DMS153 treated with DMSO at 0.1 percent for 48 hours (cell line): ENCODE measurements at regions not wholly inside any gene's neighbourhood (a gene's known extent, or its start where the extent isn't known, plus 50 kb on each side); places are given as distances from the start of the nearest gene placed in this dataset.
A peak's percentile ranks its signal among the peaks of the same experiment; 100 is the strongest.

Source experiments
- DNase-seq: peaks from one replicate; lab custom pipeline; 2025; ENCODE audit not compliant: unreplicated experiment; lab: John Stamatoyannopoulos, UW

- DNase-seq: no peak
These were observed 168.4 kb upstream of the C21orf91 start for GRCh38 chr21:17987382-17988101.

DNA sequence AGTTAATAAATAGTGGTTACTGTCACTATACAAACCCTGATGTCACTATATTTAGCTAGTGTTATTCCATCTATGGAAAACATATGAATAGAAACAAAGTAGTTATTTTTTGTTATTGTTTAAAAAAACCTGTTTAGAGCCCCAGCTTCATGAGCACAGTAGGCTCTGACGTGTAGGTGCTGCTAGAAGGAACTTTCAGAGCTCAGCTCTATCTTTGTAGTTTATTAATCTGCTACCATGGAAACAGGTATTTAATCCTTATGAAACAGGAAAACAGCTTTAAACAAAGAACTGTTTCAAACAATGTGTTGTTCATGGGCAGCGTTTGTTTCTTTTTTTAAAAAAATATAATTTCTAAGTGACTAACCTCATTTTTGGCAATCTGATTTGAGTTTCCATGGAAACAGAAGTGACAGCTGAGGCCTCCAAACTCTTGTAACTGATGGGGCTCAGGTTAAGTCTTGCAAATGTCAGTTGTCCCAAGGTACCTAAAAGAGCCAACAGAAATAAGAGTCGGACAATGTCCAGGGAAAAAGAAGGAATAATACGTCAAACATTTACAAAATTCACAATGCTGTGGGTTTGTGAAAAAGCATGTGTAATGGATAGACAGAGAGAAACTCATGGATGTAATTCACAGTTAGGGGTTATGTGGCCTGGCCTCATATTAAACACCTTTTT, 162.0 kb upstream of the C21orf91 start:
- no peak for DNase-seq

- DNase-seq: no peak
These were observed 160.6 kb upstream of the C21orf91 start for GRCh38 chr21:17979763-17980162.

DNA sequence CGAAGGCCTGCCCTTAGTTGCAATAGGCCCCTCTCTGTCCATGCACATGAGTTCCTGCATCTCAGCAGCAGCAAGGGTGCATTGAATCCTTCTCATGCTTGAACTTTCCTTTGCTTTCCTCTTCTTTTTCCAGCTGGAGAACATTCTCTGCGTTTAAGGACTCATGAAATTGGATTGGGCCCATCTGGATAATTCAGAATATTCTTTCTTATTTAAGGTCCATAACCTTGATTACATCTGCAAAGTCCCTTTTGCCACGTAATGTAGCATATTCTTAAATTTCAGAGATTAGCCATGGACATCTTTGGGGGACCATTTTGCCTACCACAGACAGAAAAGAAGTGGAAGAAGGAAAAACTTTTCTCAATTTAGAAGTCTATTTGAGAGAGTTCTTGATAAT, 159.7 kb upstream of the C21orf91 start:
- no peak for DNase-seq

DNA sequence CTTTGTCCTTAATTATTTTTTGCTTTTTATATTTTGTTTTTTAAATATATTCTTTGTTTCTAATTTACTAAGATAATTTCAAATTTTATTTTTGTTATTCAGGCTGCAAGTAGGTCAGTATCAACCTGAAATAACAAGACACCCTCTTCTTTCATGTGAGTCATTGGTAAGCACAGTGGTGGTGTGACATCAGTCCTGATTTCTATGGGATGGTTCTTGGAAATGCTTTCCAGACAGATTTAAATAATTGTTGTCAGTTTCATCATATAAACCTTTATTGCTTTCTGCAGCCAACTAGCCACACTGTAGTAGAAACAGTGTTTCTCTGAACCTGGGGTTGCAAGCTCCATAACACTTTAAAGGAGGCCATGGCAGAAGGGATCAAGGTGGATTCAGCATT, 157.5 kb upstream of the C21orf91 start:
- no peak for DNase-seq

DNA sequence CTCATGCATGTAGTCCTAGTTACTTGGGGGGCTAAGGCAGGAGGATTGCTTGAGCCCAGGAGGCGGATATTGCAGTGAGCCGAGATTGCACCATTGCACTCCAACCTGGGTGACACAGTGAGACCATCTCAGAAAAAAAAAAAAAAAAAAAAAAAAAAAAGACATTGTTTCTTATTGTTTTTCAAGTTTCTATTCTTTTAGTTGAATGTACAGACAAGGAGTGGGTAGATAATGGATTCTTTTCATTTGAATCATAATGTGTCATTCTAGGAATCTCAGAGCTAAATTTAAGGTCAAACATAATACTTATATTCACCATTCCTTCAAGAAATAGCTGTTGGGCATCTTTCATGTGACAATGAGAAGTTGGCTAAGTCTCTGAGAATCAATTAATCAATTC, 157.0 kb upstream of the C21orf91 start:
- DNase-seq: no peak

DNA sequence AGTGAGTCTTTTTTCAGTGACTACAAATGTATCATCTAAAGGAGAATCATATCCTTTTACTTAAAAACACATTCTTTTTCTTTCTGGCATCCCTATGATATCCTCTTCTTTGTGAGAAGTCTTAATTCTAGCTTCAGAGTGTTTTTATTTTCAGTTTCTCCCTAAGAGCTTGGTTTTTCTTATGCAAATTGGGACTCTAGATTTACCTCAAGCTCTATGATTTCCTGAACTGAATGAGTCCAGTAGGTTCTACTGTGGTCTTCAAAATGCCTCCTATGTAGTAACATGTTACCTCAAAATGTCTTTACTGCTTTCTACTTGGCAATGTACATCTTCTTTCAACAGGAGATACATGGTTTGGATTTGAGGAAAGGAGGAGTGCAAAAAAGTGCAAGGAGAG, 148.2 kb upstream of the C21orf91 start:
- DNase-seq: no peak

DNA sequence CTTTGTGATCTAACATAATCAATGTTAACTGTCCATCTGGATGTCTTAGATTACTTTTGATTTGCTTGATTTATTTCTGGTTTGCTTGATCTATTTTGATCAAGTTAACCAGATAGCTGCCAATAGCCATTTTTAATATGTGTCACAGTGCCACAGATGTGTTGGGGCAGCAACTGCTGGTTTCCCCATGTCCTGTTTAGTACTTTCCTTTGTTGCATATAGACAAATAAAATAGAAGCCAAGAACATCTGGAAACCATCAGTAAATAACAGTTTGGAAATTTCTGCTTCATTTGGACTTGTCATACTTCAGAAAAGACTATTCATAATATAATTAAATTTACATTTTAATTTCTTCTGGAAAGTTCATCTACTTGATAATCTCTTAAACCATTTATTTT, 145.6 kb upstream of the C21orf91 start:
- no peak for DNase-seq

GRCh38 chr21:17964199-17964598, 145.0 kb upstream of the C21orf91 start:
- DNase-seq: no peak

DNA sequence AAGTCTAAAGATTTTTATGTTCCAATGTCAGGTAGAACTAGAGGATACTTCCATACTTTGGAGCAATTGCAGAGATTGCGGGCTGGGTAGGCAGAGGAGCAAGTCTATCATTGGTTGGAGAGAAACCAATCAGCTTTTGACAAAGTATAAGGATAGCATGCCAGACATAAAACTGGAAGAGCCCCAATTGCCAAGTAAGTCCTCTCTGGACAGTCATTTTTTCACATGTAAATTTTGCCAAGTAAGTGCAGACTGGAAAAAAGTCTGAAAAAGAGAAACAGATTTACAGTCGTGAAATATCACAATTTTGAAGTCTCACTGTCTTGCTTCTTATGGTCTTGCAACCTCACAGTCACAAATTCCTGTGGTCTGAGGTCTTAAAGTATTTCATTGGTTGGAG, 131.4 kb upstream of the C21orf91 start:
- DNase-seq: no peak

GRCh38 chr21:17949421-17949820, 130.3 kb upstream of the C21orf91 start:
- DNase-seq: no peak

- no peak for DNase-seq
These were observed 128.4 kb upstream of the C21orf91 start for GRCh38 chr21:17947531-17947930.

DNA sequence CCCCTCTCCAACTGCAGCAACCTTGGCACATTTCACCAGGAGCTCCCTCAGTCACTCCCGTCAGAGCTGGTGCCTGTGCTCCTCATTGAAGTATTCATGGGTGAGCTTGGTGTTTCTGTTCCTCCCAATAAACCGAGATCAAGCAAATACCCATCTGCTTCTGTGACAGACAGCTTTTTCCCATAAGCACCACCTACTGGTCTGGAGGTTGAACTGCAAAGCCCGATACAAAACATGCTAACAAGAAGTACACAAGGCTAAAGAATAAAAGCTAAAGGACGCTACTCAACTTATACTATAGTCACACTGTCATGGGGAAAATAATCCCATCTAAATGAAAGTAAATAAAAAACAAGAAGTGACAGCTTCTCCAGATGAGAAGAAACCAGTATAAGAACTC, 111.9 kb upstream of the C21orf91 start:
- DNase-seq: no peak

DNA sequence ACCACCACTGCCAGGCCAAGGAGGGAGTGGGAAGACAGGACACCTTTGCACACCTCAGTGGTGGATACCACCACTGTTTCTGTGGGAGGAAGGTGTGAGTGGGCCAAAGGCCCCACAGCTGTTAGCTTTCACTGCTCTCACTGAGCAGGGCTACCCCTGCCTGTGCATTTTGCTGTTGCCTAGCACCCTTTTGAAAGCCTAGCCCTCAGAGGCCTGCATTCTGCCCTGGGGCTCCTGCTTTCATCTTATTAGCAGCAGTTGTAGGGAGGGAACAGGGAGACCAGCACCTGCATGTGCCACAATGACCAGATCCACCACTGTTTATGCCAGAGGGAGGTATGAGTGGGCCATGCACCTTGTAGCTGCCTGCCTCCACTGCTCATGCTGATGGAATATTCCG, 110.9 kb upstream of the C21orf91 start:
- no peak for DNase-seq

DNA sequence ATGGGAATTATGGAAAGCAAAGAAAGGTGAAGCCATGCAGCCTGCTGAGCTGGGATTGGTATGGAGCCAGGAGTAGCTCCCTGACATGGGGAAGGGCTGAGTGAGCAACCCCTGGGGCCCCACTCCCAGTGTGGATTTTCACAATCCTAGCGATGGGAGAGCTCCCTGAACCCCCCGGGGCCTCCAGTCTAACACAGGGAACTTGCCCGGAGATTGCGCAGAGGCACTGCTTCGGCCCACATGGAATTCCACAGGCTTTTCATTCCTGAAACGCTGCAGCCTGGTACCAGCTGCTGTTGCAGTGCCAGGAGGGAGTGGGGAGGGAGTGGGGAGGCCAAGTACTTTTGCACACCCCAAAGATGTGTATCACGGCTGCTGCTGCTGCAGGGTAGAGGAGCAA, 110.4 kb upstream of the C21orf91 start:
- DNase-seq: no peak

- DNase-seq: no peak
These were observed 106.7 kb upstream of the C21orf91 start for GRCh38 chr21:17925899-17926298.

- DNase-seq: peak; percentile 34
These were observed 105.9 kb upstream of the C21orf91 start for GRCh38 chr21:17925000-17925610.

- DNase-seq: no peak
These were observed 102.7 kb upstream of the C21orf91 start for GRCh38 chr21:17921579-17922530.

GRCh38 chr21:17915976-17916375, 96.8 kb upstream of the C21orf91 start:
- no peak for DNase-seq

DNA sequence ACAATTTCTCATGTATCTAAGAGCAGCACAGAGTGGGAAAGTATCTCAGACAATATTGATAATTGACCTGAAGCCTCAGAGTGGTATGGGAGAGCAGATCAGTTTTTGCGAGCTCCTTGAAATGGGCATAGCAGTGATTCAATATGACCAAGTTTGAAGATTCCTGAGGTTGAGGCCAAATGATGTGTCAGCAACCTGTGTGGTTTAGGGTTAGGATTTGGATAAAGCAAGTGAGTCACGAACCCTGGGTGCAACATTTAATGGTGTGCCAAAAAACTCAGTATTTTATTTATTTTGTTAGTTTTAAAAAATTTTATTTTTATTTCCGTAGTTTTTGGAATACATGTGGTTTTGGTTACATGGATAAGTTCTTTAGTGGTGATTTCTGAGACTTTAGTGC, 92.5 kb upstream of the C21orf91 start:
- DNase-seq: no peak

DNA sequence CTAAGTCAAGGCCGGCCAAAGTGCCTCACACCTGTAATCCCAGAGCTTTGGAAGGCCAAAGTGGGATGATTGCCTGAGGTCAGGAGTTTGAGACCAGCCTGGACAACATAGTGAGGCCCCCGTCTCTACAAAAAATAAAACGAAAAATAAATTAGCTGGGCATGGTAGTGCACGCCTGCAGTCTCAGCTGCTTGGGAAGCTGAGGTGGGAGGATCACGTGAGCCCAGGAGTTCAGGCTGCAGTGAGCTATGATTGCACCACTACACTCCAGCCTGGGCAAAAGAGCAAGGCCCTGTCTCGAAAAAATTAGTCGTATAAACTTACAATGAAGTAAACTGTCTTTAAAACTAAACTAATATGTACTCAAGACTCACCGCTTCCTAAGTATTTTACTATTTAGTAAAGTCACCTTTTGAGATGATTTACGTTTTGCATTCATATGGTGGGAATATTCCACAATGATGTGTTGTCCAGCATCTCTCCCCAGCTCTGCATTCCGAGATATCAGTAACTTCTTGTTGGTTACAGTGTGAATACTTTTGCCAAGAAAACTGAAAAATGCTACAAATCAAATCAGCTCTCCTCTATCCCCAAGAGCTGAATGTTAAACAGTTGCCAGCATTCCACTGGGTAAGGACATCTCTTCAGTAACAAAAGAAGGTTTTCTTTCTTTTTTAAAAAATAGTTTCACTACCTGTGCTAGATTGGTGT, 84.9 kb upstream of the C21orf91 start:
- DNase-seq: no peak
